Muscle of leg (tissue), 3 donors: ENCODE measurements at regions not wholly inside any gene's neighbourhood (a gene's known extent, or its start where the extent isn't known, plus 50 kb on each side); places are given as distances from the start of the nearest gene placed in this dataset.
"Not testable (repeated sequence)": the region's sequence is repeated elsewhere in the genome, so short reads cannot be mapped to it uniquely, and the experiment has no call there.

Experiments used
- DNase-seq: peaks from one replicate; pipeline ENCODE4 v3.0.0; 2013
- H3K27ac ChIP-seq: one replicate; pipeline ENCODE4 v1.5.1; 2013; ENCODE audit warnings: mild to moderate bottlenecking, low read length, control low read depth
- H3K27me3 ChIP-seq: one replicate; pipeline ENCODE4 v1.6.1; 2013; ENCODE audit warnings: low read length; ENCODE audit not compliant: control insufficient read depth, insufficient read depth
- H3K36me3 ChIP-seq: one replicate; pipeline ENCODE4 v1.6.1; 2013; ENCODE audit warnings: low read length; ENCODE audit not compliant: control insufficient read depth, insufficient read depth
- H3K4me1 ChIP-seq: one replicate; pipeline ENCODE4 v1.6.1; 2013; ENCODE audit warnings: low read length; ENCODE audit not compliant: control insufficient read depth, insufficient read depth
- H3K4me3 ChIP-seq: one replicate; pipeline ENCODE4 v1.5.1; 2013; ENCODE audit warnings: low read length, control low read depth
- H3K9me3 ChIP-seq: replicated peaks from 2 replicates; pipeline ENCODE4 v1.6.1; 2013; ENCODE audit warnings: low read depth, low read length; ENCODE audit not compliant: control insufficient read depth
- WGBS: methylation state at CpG from one replicate; pipeline ENCODE4 v1.1.5; 2013; ENCODE audit warnings: missing lambda C conversion rate; ENCODE audit not compliant: insufficient coverage; 5-methylcytosine and 5-hydroxymethylcytosine counted together

DNA sequence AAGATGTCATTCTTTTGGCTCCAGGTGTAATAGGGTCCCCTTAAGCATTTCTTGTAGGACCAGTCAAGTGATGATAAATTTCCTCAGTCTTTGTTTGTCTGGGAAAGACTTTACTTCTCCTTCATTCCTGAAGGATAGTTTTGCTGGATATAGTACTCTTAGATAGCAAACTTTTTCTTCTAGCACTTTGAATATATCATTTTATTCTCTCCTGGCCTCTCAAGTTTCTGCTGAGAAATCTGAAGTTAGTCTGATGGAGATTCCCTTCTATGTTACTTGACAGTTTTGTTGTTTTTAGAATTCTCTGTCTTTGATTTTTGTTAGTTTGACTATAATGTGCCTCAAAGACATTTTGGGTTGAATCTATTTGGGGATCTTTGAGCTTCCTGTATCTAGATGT, 181.2 kb upstream of the HES1 start:
- Histone ChIP-seq H3K36me3 (no peaks in the 10 kb centered on the region), H3K4me1 (peaks cover under 1% of the 10 kb centered on the region), H3K27me3 (peaks cover 6% of the 10 kb centered on the region), H3K27ac (no peak overlapping the region), H3K9me3 (peaks cover 21% of the 10 kb centered on the region), H3K4me3 (no peak overlapping the region)
- DNase-seq = no peak

DNA sequence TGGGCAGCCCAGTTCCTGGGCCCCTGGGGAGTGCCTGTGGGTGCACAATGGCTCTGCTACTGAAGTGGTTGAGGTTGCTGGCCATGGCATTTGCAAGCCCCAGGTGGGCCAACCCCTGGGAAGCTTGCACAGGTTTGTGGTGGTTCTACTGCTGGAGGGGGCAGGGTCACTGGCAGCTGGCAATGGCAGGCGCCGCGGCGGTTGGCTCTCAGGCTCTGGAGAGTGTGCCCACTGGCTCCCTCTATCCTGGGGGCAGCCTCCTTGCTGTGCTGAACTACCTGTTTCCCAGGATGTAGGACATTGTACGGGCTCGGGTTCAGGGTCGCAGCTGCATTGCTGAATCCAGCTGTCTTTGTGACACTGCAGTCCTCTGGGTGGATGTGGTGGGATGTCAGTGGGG, 180.2 kb upstream of the HES1 start:
- Histone ChIP-seq H3K4me1 (peaks cover 10% of the 10 kb centered on the region), H3K27ac (no peak overlapping the region), H3K9me3 (peaks cover 21% of the 10 kb centered on the region), H3K36me3 (no peaks in the 10 kb centered on the region), H3K4me3 (no peak overlapping the region), H3K27me3 (peaks cover 8% of the 10 kb centered on the region)
- WGBS = 98% methylated on average over 7 of the region's 7 CpGs
- no peak for DNase-seq

DNA sequence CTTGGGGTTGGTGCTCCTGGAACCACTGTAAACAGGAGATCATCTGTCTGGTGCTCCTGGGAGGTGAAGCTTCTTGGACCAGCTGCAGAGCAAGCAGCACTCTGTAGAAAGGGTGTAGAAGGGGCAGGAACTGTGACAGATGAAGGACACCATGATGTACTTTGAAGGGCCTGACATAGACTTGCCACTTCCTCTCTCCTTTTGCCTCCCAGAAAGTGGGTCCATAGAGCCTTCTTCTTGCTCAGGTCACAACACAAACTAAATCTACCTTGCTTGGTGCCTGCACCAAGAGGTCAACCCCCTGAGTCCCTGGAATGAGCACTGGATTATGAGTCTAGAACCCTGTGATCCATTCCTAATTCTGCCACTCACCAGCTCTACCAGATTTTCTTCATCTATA, 176.1 kb upstream of the HES1 start:
- no peak for DNase-seq
- Histone ChIP-seq H3K4me1 (peaks cover 20% of the 10 kb centered on the region), H3K9me3 (peaks cover 12% of the 10 kb centered on the region), H3K4me3 (no peak overlapping the region), H3K27ac (peak overlapping the region; percentile 58), H3K36me3 (no peaks in the 10 kb centered on the region), H3K27me3 (peaks cover 5% of the 10 kb centered on the region)

DNA sequence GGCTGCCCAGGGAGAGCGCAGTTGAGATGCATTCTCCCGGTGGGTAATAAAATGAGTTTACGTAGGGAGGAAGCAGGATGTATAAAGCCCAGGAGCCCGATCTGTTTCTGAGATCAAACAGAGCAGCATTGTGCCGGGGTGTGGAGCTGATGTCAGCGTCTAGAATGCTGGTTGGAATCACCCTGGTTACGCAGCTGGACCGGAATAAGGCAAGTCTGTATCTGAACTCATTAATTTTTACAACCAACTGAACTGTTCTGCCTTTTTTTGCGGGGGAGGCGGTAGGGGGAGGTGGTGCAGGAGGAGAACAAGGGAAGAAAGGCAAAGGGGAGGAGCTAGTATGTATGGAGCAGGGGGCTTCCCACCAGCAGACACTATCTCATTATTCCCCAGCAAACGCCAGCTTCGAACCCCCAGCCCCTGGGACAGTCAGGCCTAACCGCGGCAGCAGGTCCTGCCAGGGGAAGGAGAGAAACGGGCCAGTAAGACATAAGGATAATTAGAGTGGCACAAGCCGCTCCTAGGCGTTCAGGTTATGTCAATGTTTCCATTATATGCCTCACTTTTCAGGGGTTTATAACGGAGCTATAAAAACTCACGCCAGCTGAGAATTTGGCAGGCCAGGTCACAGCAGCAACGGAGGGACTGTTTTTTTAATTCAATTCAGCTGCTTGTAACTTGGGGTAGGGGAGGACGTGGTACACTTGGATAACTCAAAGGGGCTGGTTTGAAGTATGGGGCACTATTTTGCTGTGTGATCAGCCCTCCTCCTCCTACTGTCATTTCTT, 175.3 kb upstream of the HES1 start:
- DNase-seq = peak; percentile 94
- 6% methylated on average over 13 of the region's 21 CpGs for WGBS
- H3K36me3 ChIP-seq = no peaks in the 10 kb centered on the region
- H3K9me3 ChIP-seq = peaks cover 6% of the 10 kb centered on the region
- H3K27me3 ChIP-seq = peaks cover 5% of the 10 kb centered on the region
- no peak overlapping the region for H3K4me3 ChIP-seq
- peaks cover 20% of the 10 kb centered on the region for H3K4me1 ChIP-seq
- H3K27ac ChIP-seq = peak overlapping the region; percentile 58

DNA sequence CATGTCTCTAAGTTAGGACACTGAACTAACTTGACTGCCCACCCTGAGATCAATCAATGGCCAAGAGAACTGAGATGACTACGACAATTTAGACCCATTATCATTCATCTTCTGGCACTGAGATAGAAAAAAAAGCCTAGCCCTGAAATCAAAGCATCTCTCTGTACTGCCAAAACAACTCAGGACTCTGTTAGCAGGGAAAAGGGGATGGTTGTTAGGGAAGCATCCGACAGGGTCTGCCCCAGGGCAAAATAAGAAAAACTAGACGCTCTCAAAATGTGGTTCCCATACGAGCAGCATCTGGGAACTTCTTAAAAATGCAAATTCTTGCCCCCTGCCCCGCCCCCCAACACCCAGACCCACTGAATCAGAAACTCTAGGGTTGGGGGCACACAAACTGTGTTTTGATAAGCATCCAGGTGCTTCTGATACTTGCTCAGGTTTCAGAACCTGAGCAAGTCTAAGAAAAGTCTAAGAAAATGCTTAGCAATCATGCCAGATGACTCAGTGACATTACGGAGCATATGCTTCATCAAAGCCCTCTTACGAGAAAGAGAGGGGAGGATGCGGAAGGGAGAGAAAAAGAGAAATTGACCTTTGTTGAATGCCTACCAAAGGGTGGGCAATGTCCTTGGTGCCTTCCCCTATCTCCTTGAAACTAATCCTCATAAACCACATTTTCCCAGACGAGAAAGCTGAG, 172.8 kb upstream of the HES1 start:
- Histone ChIP-seq H3K36me3 (no peaks in the 10 kb centered on the region), H3K4me1 (peaks cover 20% of the 10 kb centered on the region), H3K27me3 (peaks cover 2% of the 10 kb centered on the region), H3K27ac (no peak overlapping the region), H3K9me3 (no peaks in the 10 kb centered on the region), H3K4me3 (no peak overlapping the region)
- no peak for DNase-seq
- WGBS = 95% methylated on average over 3 of the region's 9 CpGs

DNA sequence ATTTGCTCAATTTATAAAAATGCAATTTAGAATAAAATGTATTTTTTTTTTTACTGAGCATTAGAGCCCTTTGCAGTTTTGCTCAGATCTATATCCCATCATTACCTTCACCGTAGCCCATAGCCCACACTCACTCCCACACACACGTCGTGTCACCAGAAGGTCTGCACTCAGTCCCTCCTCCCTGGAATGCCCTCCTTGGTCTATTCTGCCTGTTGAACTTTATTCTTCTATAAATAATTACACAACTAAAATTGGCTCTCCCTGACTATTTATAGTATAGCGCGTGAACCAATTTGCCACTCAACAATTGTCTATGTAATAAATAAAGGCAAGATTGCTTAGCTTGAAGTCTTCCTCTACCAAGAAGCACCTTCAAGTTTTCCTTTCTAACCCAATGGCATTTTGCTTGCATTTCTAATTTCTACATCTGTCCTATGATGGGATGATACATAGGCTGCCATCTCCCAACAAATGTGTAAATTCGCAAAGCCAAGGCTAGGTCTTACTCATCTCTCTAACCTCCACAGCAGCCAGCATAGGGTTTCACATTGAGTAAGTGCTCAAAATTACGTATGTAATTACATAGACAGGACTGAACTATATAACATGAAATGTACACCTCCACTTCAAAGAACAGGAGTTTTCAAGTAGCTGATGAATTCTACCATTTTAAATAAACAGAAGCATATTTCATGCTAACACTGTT, 172.0 kb upstream of the HES1 start:
- Histone ChIP-seq H3K27me3 (peaks cover 2% of the 10 kb centered on the region), H3K4me1 (peaks cover 20% of the 10 kb centered on the region), H3K36me3 (no peaks in the 10 kb centered on the region), H3K27ac (no peak overlapping the region), H3K9me3 (no peaks in the 10 kb centered on the region), H3K4me3 (no peak overlapping the region)
- DNase-seq = no peak
- WGBS = 97% methylated on average over 3 of the region's 7 CpGs

DNA sequence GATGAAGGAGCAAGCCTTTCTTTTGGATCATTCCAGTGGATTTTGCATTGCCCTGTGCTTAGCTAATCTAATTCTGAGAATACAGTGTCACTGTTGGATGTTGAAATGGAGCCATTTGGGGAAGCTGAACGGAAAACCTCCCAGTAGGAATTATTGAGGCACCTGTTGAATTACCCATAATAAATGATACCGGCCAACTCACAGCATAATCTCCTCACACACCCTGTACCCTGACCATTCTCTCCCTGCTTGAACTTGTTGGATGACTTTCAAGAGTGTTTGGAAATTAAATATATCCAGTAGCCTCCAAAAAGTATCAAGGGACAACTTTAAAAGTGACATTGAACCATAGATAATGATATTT, 171.4 kb upstream of the HES1 start:
- no CpG with 5 or more reads among the region's 2 CpGs for WGBS
- Histone ChIP-seq H3K36me3 (no peaks in the 10 kb centered on the region), H3K27ac (no peak overlapping the region), H3K4me1 (peaks cover 20% of the 10 kb centered on the region), H3K27me3 (peaks cover 2% of the 10 kb centered on the region), H3K9me3 (no peaks in the 10 kb centered on the region), H3K4me3 (no peak overlapping the region)
- no peak for DNase-seq

DNA sequence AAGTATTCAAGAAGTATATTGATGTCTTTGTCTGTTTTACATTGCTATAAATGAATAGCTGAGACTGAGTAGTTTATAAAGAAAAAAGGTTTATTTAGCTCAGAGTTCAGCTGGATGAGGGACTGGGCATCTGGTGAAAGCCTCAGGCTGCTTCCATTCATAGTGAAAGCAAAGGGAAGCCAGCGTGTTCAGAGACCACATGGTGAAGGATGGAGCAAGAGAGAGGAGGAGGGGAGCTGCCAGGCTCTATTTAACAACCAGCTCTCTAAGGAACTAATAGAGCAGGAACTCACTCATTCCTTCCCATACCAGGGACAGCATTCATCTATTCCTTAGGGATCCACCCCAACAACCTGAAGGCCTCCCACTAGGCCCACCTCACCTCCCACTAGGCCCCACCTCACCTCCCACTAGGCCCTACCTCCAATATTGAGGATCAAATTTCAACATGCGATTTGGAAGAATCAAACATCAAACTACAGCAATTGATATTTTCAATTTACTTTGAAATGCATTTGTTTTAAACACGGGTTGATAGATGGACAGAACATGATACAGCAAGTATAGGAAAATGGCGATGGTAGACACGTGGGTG, 167.5 kb upstream of the HES1 start:
- H3K36me3 ChIP-seq = no peaks in the 10 kb centered on the region
- no peak for DNase-seq
- no peak overlapping the region for H3K4me3 ChIP-seq
- WGBS = no CpG with 5 or more reads among the region's 5 CpGs
- peaks cover 9% of the 10 kb centered on the region for H3K27me3 ChIP-seq
- H3K9me3 ChIP-seq = no peaks in the 10 kb centered on the region
- H3K27ac ChIP-seq = no peak overlapping the region
- peaks cover 20% of the 10 kb centered on the region for H3K4me1 ChIP-seq

DNA sequence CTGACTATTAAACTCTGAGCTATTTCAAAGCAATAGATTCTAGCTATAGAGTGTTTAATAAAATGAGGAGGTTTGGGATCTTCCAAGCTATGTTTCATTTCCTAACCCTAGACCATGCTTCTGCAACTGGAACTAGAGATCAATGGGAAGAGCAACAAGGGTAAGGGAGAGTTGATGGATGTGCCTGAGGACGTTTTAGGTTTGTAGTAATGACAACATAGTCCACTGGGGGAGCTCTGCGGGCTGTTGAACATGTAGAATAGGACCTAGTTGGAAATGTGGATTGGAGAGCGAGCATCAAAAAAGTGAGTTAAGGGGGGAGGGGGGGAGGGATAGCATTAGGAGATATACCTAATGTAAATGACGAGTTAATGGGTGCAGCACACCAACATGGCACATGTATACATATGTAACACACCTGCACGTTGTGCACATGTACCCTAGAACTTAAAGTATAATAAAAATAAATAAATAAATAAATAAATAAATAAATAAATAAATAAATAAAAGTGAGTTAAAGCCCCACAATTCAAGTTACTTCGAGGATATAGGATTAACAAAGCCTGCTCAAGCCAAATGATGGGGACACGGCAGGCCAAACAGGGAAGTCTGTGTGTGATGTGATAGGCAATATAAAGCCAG, 165.7 kb upstream of the HES1 start:
- peaks cover 37% of the 10 kb centered on the region for H3K4me1 ChIP-seq
- WGBS = 31% methylated on average over 3 of the region's 7 CpGs
- H3K9me3 ChIP-seq, H3K27me3 ChIP-seq, H3K27ac ChIP-seq, H3K4me3 ChIP-seq, H3K36me3 ChIP-seq: not testable (repeated sequence)
- DNase-seq = peak; percentile 59

DNA sequence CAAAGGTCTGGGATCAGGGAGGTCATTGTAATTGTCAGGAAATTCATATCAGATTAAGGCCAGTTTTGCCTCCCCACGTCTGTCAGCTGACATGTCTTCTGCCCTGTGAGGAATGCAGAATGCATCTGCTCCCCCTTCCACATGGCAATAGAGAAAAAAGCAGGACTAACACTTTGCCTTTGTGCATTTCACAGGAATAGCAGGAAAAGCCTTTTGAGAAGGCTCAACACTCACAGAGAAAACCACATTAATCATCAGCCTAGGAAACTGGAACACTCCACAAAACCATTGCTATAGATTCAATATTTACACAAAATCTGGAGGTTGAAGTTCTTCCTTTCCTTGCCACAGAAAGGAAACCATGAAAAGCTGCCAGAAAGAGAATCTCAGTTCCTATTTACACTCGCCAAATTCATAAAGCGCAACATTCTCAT, 165.2 kb upstream of the HES1 start:
- peaks cover 9% of the 10 kb centered on the region for H3K27me3 ChIP-seq
- H3K4me1 ChIP-seq = peaks cover 38% of the 10 kb centered on the region
- H3K4me3 ChIP-seq = no peak overlapping the region
- 81% methylated on average over 3 of the region's 3 CpGs for WGBS
- DNase-seq = no peak
- H3K27ac ChIP-seq = no peak overlapping the region
- H3K9me3 ChIP-seq = no peaks in the 10 kb centered on the region
- H3K36me3 ChIP-seq = no peaks in the 10 kb centered on the region
